ACHN (cell line): ENCODE measurements at regions not wholly inside any gene's neighbourhood (a gene's known extent, or its start where the extent isn't known, plus 50 kb on each side); places are given as distances from the start of the nearest gene placed in this dataset.
A peak's percentile ranks its signal among the peaks of the same experiment; 100 is the strongest.

Experiments used
- DNase-seq: peaks from one replicate; pipeline ENCODE4 v3.0.0-alpha.2; 2015
- in situ Hi-C: cut with HindIII; loops from 2 replicates; pipeline ENCODE4 v1.10.0; 2017; ENCODE audit warnings: low sequenced_read_pairs, low pct_ligation_motif_present, low pct_unique_long_range_greater_than_20kb

- in situ Hi-C loops, result no loop called here
- no peak for DNase-seq
Observed at GRCh38 chr11:109221190-109221589, 200.8 kb upstream of the C11orf87 start.

- in situ Hi-C loops, result no loop called here
- no peak for DNase-seq
Observed at GRCh38 chr11:109222761-109223160, 199.2 kb upstream of the C11orf87 start.

GRCh38 chr11:109223451-109223850 is 198.5 kb upstream of the C11orf87 start:
- DNase-seq, result no peak
- in situ Hi-C loops, result no loop called here

GRCh38 chr11:109229682-109230081 is 192.3 kb upstream of the C11orf87 start:
- no peak for DNase-seq
- in situ Hi-C loops, result no loop called here

GRCh38 chr11:109236188-109236587 is 185.8 kb upstream of the C11orf87 start:
- no peak for DNase-seq
- in situ Hi-C loops, result no loop called here

- in situ Hi-C loops, result no loop called here
- DNase-seq, result peak; percentile 64
Observed at GRCh38 chr11:109236696-109237095, 185.3 kb upstream of the C11orf87 start.

- no peak for DNase-seq
- in situ Hi-C loops, result no loop called here
Observed at GRCh38 chr11:109237636-109238035, 184.4 kb upstream of the C11orf87 start.

- DNase-seq, result no peak
- in situ Hi-C loops, result no loop called here
Observed at GRCh38 chr11:109241988-109242536, 179.9 kb upstream of the C11orf87 start.

- in situ Hi-C loops, result no loop called here
- no peak for DNase-seq
Observed at GRCh38 chr11:109247071-109247470, 174.9 kb upstream of the C11orf87 start.

GRCh38 chr11:109249597-109249996 is 172.4 kb upstream of the C11orf87 start:
- no peak for DNase-seq
- in situ Hi-C loops, result no loop called here

- DNase-seq, result no peak
- in situ Hi-C loops, result no loop called here
Observed at GRCh38 chr11:109251230-109251629, 170.8 kb upstream of the C11orf87 start.

GRCh38 chr11:109264128-109264527 is 157.9 kb upstream of the C11orf87 start:
- no peak for DNase-seq
- in situ Hi-C loops, result no loop called here

GRCh38 chr11:109267293-109268095 is 154.5 kb upstream of the C11orf87 start:
- in situ Hi-C loops, result no loop called here
- DNase-seq, result no peak

- DNase-seq, result no peak
- in situ Hi-C loops, result no loop called here
Observed at GRCh38 chr11:109275931-109276330, 146.1 kb upstream of the C11orf87 start.

GRCh38 chr11:109285465-109285864 is 136.5 kb upstream of the C11orf87 start:
- in situ Hi-C loops, result no loop called here
- no peak for DNase-seq

GRCh38 chr11:109291553-109291952 is 130.4 kb upstream of the C11orf87 start:
- in situ Hi-C loops, result no loop called here
- DNase-seq, result no peak

GRCh38 chr11:109298865-109299264 is 123.1 kb upstream of the C11orf87 start:
- DNase-seq, result no peak
- in situ Hi-C loops, result no loop called here

GRCh38 chr11:109300211-109300610 is 121.8 kb upstream of the C11orf87 start:
- in situ Hi-C loops, result no loop called here
- no peak for DNase-seq

- DNase-seq, result no peak
- in situ Hi-C loops, result no loop called here
Observed at GRCh38 chr11:109302591-109303334, 119.2 kb upstream of the C11orf87 start.

- in situ Hi-C loops, result no loop called here
Observed at GRCh38 chr11:109303342-109303741, 118.6 kb upstream of the C11orf87 start.

More at GRCh38 chr11:109303342-109303741, 118.6 kb upstream of the C11orf87 start:
- DNase-seq, result no peak
